Uterus (tissue), 3 donors: ENCODE measurements at regions not wholly inside any gene's neighbourhood (a gene's known extent, or its start where the extent isn't known, plus 50 kb on each side); places are given as distances from the start of the nearest gene placed in this dataset.
"Not testable (repeated sequence)": the region's sequence is repeated elsewhere in the genome, so short reads cannot be mapped to it uniquely, and the experiment has no call there.

Experiments used
- DNase-seq, 2 donors: peaks; one replicate each; pipeline ENCODE4 v3.0.0-alpha.2; 2019 to 2020
- H3K27ac ChIP-seq, 2 donors: fragments of 200-600 bp; sonication (generic); 1 replicate in 1 of 2; 2 replicates in 1 of 2; pipeline ENCODE4 v1.5.1; 2016 to 2018
- H3K27me3 ChIP-seq, 2 donors: fragments of 200-600 bp; sonication (generic); one replicate each; pipeline ENCODE4 v1.5.1; 2018 to 2019; ENCODE audit warnings: control low read depth in 1 of 2
- H3K36me3 ChIP-seq, 2 donors: fragments of 200-600 bp; sonication (generic); one replicate each; pipeline ENCODE4 v1.5.1; 2019; ENCODE audit warnings: control low read depth in 1 of 2
- H3K4me1 ChIP-seq, 2 donors: fragments of 200-600 bp; sonication (generic); one replicate each; pipeline ENCODE4 v1.5.1; 2018 to 2019; ENCODE audit warnings: control low read depth in 1 of 2
- H3K4me3 ChIP-seq, 2 donors: fragments of 200-600 bp; sonication (generic); 1 replicate in 1 of 2; 2 replicates in 1 of 2; pipeline ENCODE4 v1.5.1; 2018 to 2019; ENCODE audit warnings: mild to moderate bottlenecking in 1 of 2
- H3K9me3 ChIP-seq, 2 donors: fragments of 200-600 bp; sonication (generic); one replicate each; pipeline ENCODE4 v1.5.1; 2019; ENCODE audit warnings: control low read depth in 1 of 2
- POLR2A ChIP-seq, 2 donors: fragments of 450-650 bp; IDR thresholded peaks; one replicate each; pipeline ENCODE4 v1.6.1; 2016; ENCODE audit warnings: antibody characterized with exemption in 2 of 2, mild to moderate bottlenecking in 1 of 2, moderate library complexity in 1 of 2
- intact Hi-C: fragments of 100-400 bp; cut with DNase I; formaldehyde crosslinking; loops from one replicate; pipeline ENCODE4 v1.15.1; 2023; ENCODE audit warnings: low total_unique reads
- TF ChIP-seq, protein P1 (sequence below), 4 experiments: fragments of 200-600 bp in 2 of 4; fragments of 450-650 bp in 2 of 4; sonication (generic) in 2 of 4; IDR thresholded peaks; one replicate each; pipeline ENCODE4 v1.5.1; 2016 to 2019; ENCODE audit warnings: antibody characterized with exemption in 4 of 4, mild to moderate bottlenecking in 2 of 4, moderate library complexity in 1 of 4
- donor health status: DM: yes; HTN: yes; CAD: no.

DNA sequence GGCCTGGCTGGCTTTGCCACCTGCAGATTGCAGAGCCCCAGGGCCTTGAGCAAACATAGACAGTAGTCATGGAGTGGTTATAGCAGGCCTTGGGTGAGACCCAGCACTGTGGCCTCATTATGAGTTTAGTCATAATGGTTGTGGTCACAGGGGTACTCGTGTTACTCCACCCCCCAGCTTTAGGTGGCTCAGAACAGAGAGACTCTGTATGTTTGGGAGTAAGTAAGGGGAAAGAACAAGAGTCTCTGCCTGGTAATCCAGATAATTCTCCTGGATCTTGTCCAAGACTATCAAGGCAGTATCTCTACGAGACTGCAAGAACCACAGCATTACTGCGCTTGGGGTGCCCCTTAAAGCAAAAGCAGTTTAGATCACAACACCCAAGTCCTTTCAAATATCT, 62.3 kb upstream of the SCRG1 start:
- H3K4me3 ChIP-seq = no peak overlapping the region
- DNase-seq = no peak
- no peaks in the 10 kb centered on the region for H3K9me3 ChIP-seq
- H3K4me1 ChIP-seq = no peaks in the 10 kb centered on the region
- intact Hi-C loops = no loop called here
- H3K27me3 ChIP-seq = no peaks in the 10 kb centered on the region
- no peaks in the 10 kb centered on the region for H3K36me3 ChIP-seq
- H3K27ac ChIP-seq = no peak overlapping the region
- TF ChIP-seq, protein P1, sequence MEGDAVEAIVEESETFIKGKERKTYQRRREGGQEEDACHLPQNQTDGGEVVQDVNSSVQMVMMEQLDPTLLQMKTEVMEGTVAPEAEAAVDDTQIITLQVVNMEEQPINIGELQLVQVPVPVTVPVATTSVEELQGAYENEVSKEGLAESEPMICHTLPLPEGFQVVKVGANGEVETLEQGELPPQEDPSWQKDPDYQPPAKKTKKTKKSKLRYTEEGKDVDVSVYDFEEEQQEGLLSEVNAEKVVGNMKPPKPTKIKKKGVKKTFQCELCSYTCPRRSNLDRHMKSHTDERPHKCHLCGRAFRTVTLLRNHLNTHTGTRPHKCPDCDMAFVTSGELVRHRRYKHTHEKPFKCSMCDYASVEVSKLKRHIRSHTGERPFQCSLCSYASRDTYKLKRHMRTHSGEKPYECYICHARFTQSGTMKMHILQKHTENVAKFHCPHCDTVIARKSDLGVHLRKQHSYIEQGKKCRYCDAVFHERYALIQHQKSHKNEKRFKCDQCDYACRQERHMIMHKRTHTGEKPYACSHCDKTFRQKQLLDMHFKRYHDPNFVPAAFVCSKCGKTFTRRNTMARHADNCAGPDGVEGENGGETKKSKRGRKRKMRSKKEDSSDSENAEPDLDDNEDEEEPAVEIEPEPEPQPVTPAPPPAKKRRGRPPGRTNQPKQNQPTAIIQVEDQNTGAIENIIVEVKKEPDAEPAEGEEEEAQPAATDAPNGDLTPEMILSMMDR (IDR thresholded peaks at IDR 0.05) = no peak
- TF ChIP-seq POLR2A (IDR thresholded peaks at IDR 0.05) = no peak

DNA sequence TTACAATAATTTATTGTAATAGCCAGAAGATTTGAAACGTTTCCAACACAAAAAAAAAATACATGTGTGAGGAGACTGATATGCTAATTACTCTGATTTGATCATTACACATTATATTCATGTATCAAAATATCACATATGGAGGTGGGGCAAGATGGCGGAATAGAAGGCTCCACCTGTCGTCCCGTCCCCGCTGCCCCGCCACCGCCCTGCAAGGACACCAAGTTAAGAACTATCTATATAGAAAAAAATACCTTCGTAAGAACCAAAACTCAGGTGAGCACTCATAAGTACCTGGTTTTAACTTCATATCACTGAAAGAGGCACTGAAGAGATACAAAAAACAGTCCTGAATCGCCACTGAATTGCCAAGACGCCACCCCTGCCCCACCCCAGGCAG, 60.9 kb upstream of the SCRG1 start:
- no peaks in the 10 kb centered on the region for H3K36me3 ChIP-seq
- H3K4me1 ChIP-seq = no peaks in the 10 kb centered on the region
- intact Hi-C loops = no loop called here
- no peak overlapping the region for H3K4me3 ChIP-seq
- H3K9me3 ChIP-seq = no peaks in the 10 kb centered on the region
- H3K27ac ChIP-seq = no peak overlapping the region
- no peak for TF ChIP-seq POLR2A (IDR thresholded peaks at IDR 0.05)
- TF ChIP-seq, protein P1 (IDR thresholded peaks at IDR 0.05) = no peak
- H3K27me3 ChIP-seq = no peaks in the 10 kb centered on the region
- no peak for DNase-seq

DNA sequence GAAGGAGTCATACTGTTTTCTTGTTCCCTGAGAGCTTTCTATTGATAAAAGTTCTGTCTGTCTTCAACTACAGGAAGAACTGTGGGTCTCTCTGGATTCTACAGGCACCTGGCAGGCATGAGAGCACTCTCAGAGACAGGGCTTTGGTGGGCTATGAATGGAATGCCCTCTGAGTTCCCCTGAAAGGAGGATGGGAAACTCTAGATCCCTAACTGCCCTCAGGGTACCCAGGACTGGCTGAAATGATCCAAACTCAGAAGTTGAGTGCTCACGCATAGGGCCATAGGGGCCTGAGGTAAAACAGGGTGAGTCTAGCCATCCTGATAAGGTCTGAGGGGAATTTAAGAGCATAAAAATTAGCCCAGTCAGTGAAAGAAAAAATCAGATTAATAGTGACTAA, 59.0 kb upstream of the SCRG1 start:
- intact Hi-C loops = no loop called here
- Histone ChIP-seq H3K4me3 (no peak overlapping the region), H3K4me1 (no peaks in the 10 kb centered on the region), H3K27ac (no peak overlapping the region), H3K36me3 (no peaks in the 10 kb centered on the region), H3K9me3 (no peaks in the 10 kb centered on the region), H3K27me3 (no peaks in the 10 kb centered on the region)
- no peak for TF ChIP-seq POLR2A (IDR thresholded peaks at IDR 0.05)
- TF ChIP-seq, protein P1 (IDR thresholded peaks at IDR 0.05) = no peak
- no peak for DNase-seq

DNA sequence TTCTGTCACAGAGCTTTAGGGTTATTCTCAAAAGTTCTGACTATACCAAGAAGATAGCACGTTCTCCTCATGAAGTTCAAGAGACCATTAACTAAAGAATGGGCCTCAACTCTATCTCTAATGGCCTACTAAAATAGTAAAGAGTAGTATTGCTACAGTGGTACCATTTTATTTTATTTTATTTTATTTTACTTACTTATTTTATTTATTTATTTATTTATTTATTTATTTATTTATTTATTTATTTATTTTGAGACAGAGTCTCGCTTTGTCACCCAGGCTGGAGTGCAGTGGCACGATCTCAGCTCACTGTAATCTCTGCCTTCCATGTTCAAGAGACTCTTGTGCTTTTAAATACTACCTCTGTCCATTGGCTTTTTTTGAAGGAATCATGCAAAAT, 52.5 kb upstream of the SCRG1 start:
- H3K27ac ChIP-seq, H3K4me3 ChIP-seq, H3K36me3 ChIP-seq, H3K27me3 ChIP-seq, DNase-seq, H3K9me3 ChIP-seq, intact Hi-C loops: not testable (repeated sequence)
- peaks cover 0 to 13% of the 10 kb centered on the region in 2 donors for H3K4me1 ChIP-seq

DNA sequence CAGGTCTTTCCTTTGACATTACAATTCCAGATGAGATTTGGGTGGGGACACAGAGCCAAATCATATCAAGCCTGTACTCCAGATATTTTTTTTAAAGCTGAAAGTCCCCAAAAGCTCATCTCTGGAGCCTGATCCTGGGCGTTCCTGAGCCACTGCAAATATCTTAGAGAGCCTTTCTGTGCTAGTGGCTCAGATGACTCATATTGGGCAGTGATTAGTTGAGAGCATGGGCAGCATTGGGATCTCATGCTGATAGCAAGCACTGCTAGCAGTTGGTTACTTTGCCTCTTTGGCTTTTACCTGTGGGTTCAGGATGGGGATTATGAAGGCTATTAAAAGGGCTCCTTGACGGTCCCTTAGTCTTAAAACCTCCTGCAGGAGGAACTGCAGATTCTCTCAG, 51.4 kb upstream of the SCRG1 start:
- DNase-seq = no peak
- H3K27me3 ChIP-seq = no peaks in the 10 kb centered on the region
- H3K9me3 ChIP-seq = no peaks in the 10 kb centered on the region
- H3K4me3 ChIP-seq = no peak overlapping the region
- H3K4me1 ChIP-seq = peaks cover 0 to 13% of the 10 kb centered on the region in 2 donors
- TF ChIP-seq POLR2A (IDR thresholded peaks at IDR 0.05) = no peak
- TF ChIP-seq, protein P1 (IDR thresholded peaks at IDR 0.05) = no peak
- intact Hi-C loops = no loop called here
- H3K27ac ChIP-seq = no peak overlapping the region
- H3K36me3 ChIP-seq = no peaks in the 10 kb centered on the region

DNA sequence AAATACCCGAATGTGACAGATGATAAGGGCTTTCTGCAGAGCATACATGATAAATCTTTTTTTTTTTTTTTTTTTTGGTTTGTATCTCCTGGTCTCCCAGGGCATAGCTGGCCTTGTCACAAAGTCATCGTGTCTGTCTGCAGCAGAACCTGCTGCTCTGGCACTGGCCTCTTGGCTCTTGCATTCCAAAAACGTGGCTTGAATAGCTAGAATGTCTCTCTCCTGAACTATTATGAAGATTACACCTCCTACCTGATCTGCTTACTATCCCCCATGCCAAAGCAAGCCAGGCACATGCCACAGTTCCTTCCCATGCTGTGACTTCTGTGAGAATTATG, 50.4 kb upstream of the SCRG1 start:
- no peaks in the 10 kb centered on the region for H3K27me3 ChIP-seq
- DNase-seq = no peak
- peaks cover 0 to 13% of the 10 kb centered on the region in 2 donors for H3K4me1 ChIP-seq
- intact Hi-C loops = no loop called here
- TF ChIP-seq, protein P1 (IDR thresholded peaks at IDR 0.05) = no peak
- TF ChIP-seq POLR2A (IDR thresholded peaks at IDR 0.05) = no peak
- H3K9me3 ChIP-seq = no peaks in the 10 kb centered on the region
- no peak overlapping the region for H3K27ac ChIP-seq
- H3K4me3 ChIP-seq = no peak overlapping the region
- no peaks in the 10 kb centered on the region for H3K36me3 ChIP-seq
